NB4 (cell line): ENCODE measurements at regions not wholly inside any gene's neighbourhood (a gene's known extent, or its start where the extent isn't known, plus 50 kb on each side); places are given as distances from the start of the nearest gene placed in this dataset.

Experiments used
- CTCF ChIP-seq: IDR thresholded peaks from one replicate; pipeline ENCODE4 v1.5.1; 2012; ENCODE audit warnings: low read depth, low read length
- MYC ChIP-seq: IDR thresholded peaks from 2 replicates; pipeline ENCODE4 v1.6.1; 2011; ENCODE audit warnings: low read depth, low read length
- POLR2A ChIP-seq: IDR thresholded peaks from 2 replicates; pipeline ENCODE4 v1.6.1; 2011; ENCODE audit warnings: mild to moderate bottlenecking; ENCODE audit not compliant: insufficient read length; ENCODE audit errors: extremely low read depth

- no peak for TF ChIP-seq MYC
- TF ChIP-seq CTCF: no peak
- TF ChIP-seq POLR2A: no peak
Measured at GRCh38 chr2:14123436-14124103, 508.9 kb upstream of the LRATD1 start.
